ENCODE measurements at regions not wholly inside any gene's neighbourhood (a gene's known extent, or its start where the extent isn't known, plus 50 kb on each side); places are given as distances from the start of the nearest gene placed in this dataset.

DNA sequence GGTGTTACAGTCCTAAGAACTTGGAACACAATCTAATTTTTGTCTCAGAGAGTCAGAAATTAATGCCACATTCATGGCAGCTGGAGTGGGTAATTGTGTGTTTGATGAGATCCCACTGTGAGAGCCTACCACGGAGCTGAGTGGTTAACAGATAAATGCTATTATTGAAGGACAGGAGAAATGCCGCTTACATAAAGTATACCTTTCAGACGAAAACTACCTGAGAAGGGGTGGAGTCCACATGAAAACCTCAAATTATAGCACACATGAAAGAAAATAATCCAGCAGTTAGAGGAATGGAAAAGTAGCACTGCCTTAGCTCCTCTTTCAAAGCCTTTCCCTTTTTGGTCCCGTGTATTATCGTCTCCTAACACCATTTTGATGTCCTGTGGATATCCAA lies 133.0 kb downstream of the BACH1 start:
- Mint-ChIP-seq H3K4me1 (peaks cover 28% of the 10 kb centered on the region), H3K36me3 (no peaks in the 10 kb centered on the region), H3K9me3 (no peaks in the 10 kb centered on the region), H3K4me3 (no peak overlapping the region), H3K27ac (no peak overlapping the region), H3K27me3 (ENCODE audit: low read depth) (no peaks in the 10 kb centered on the region)
- TF ChIP-seq, protein P1, sequence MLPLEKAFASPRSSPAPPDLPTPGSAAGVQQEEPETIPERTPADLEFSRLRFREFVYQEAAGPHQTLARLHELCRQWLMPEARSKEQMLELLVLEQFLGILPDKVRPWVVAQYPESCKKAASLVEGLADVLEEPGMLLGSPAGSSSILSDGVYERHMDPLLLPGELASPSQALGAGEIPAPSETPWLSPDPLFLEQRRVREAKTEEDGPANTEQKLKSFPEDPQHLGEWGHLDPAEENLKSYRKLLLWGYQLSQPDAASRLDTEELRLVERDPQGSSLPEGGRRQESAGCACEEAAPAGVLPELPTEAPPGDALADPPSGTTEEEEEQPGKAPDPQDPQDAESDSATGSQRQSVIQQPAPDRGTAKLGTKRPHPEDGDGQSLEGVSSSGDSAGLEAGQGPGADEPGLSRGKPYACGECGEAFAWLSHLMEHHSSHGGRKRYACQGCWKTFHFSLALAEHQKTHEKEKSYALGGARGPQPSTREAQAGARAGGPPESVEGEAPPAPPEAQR (CRISPR knock-in tag; IDR thresholded peaks at IDR 0.05) = no peak
- TF ChIP-seq, protein P2, sequence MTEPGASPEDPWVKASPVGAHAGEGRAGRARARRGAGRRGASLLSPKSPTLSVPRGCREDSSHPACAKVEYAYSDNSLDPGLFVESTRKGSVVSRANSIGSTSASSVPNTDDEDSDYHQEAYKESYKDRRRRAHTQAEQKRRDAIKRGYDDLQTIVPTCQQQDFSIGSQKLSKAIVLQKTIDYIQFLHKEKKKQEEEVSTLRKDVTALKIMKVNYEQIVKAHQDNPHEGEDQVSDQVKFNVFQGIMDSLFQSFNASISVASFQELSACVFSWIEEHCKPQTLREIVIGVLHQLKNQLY (CRISPR knock-in tag; IDR thresholded peaks at IDR 0.05) = no peak
- no peak for TF ChIP-seq ZNF121 (CRISPR knock-in tag; IDR thresholded peaks at IDR 0.05)
- no peak for TF ChIP-seq SOX15 (CRISPR knock-in tag; IDR thresholded peaks at IDR 0.05)
- TF ChIP-seq, protein P3, sequence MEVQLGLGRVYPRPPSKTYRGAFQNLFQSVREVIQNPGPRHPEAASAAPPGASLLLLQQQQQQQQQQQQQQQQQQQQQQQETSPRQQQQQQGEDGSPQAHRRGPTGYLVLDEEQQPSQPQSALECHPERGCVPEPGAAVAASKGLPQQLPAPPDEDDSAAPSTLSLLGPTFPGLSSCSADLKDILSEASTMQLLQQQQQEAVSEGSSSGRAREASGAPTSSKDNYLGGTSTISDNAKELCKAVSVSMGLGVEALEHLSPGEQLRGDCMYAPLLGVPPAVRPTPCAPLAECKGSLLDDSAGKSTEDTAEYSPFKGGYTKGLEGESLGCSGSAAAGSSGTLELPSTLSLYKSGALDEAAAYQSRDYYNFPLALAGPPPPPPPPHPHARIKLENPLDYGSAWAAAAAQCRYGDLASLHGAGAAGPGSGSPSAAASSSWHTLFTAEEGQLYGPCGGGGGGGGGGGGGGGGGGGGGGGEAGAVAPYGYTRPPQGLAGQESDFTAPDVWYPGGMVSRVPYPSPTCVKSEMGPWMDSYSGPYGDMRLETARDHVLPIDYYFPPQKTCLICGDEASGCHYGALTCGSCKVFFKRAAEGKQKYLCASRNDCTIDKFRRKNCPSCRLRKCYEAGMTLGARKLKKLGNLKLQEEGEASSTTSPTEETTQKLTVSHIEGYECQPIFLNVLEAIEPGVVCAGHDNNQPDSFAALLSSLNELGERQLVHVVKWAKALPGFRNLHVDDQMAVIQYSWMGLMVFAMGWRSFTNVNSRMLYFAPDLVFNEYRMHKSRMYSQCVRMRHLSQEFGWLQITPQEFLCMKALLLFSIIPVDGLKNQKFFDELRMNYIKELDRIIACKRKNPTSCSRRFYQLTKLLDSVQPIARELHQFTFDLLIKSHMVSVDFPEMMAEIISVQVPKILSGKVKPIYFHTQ (CRISPR knock-in tag; IDR thresholded peaks at IDR 0.05) = no peak
- TF ChIP-seq ELF4 (CRISPR knock-in tag; IDR thresholded peaks at IDR 0.05; ENCODE audit: low read depth) = no peak
- no peak for TF ChIP-seq NR1H2 (CRISPR knock-in tag; IDR thresholded peaks at IDR 0.05)
- POLR2A ChIA-PET = no interaction called here
- CTCF ChIA-PET = interaction anchor here (0.8 kb wide), 1 partner anchor 68 kb away, joined by 4 read pairs; no protein-coding TSS in a partner anchor
- ATAC-seq (no peak), DNase-seq (ENCODE audit: low spot score) (no peak)

DNA sequence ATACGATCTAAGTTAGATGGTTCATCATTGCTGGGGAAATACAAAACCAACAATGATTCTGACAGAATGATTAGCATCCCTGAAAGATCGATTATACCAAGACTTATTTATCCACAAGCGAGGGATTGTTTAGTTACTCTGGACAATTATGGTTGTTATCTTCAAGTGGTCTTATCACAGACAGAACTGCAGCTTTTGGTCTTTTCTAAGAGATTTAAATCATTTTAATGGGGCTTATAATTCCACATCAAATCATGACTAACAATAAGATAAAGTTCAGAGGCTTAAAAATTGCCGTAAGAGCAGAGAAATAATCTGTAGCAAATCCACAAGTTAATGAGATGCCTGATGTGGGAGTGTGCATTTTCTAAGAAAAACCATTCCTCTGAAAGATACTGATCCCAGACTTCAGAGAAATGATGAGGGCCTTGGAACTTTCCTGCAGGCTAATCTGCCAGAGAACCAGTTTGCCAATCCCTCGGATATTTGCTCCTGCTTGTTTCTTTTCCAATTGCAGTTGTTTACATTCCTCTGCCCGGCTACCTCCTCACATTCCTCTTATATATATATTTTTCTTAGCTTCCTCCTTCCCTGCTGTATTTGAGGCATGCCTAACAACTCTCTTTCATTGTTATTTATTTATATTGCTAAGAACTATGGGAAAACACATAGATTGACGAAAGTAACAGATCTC lies 134.8 kb downstream of the BACH1 start:
- no peaks in the 10 kb centered on the region for H3K27me3 Mint-ChIP-seq (ENCODE audit: low read depth)
- H3K27ac Mint-ChIP-seq = no peak overlapping the region
- CTCF ChIA-PET = no interaction called here

DNA sequence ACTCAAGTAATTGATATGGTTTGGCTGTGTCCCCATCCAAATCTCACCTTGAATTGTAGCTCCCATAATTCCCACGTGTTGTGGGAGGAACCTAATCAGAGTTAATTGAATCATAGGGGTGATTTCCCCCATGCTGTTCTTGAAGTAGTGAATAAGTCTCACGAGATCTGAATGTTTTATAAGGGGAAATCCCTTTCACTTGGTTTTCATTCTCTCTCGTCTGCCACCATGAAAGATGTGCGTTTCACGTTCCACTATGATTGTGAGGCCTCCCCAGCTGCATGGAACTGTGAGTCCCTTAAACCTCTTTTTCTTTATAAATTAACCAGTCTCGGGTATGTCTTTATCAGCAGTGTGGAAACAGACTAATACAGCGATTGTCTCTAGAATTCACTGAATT lies 135.4 kb downstream of the BACH1 start:
- no peak overlapping the region for H3K27ac Mint-ChIP-seq
- H3K4me1 Mint-ChIP-seq = peaks cover 28% of the 10 kb centered on the region
- TF ChIP-seq, protein P4, sequence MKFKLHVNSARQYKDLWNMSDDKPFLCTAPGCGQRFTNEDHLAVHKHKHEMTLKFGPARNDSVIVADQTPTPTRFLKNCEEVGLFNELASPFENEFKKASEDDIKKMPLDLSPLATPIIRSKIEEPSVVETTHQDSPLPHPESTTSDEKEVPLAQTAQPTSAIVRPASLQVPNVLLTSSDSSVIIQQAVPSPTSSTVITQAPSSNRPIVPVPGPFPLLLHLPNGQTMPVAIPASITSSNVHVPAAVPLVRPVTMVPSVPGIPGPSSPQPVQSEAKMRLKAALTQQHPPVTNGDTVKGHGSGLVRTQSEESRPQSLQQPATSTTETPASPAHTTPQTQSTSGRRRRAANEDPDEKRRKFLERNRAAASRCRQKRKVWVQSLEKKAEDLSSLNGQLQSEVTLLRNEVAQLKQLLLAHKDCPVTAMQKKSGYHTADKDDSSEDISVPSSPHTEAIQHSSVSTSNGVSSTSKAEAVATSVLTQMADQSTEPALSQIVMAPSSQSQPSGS (CRISPR knock-in tag; IDR thresholded peaks at IDR 0.05; ENCODE audit: borderline replicate concordance, low read depth) = no peak
- TF ChIP-seq TEAD1 (CRISPR knock-in tag; IDR thresholded peaks at IDR 0.05) = no peak
- TF ChIP-seq, protein P5, sequence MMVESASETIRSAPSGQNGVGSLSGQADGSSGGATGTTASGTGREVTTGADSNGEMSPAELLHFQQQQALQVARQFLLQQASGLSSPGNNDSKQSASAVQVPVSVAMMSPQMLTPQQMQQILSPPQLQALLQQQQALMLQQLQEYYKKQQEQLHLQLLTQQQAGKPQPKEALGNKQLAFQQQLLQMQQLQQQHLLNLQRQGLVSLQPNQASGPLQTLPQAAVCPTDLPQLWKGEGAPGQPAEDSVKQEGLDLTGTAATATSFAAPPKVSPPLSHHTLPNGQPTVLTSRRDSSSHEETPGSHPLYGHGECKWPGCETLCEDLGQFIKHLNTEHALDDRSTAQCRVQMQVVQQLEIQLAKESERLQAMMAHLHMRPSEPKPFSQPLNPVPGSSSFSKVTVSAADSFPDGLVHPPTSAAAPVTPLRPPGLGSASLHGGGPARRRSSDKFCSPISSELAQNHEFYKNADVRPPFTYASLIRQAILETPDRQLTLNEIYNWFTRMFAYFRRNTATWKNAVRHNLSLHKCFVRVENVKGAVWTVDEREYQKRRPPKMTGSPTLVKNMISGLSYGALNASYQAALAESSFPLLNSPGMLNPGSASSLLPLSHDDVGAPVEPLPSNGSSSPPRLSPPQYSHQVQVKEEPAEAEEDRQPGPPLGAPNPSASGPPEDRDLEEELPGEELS (CRISPR knock-in tag; IDR thresholded peaks at IDR 0.05) = no peak
- no peak for TF ChIP-seq MXD4 (CRISPR knock-in tag; IDR thresholded peaks at IDR 0.05; ENCODE audit: borderline replicate concordance)
- TF ChIP-seq NFE2L1 (CRISPR knock-in tag; IDR thresholded peaks at IDR 0.05) = no peak
- TF ChIP-seq, protein P6, sequence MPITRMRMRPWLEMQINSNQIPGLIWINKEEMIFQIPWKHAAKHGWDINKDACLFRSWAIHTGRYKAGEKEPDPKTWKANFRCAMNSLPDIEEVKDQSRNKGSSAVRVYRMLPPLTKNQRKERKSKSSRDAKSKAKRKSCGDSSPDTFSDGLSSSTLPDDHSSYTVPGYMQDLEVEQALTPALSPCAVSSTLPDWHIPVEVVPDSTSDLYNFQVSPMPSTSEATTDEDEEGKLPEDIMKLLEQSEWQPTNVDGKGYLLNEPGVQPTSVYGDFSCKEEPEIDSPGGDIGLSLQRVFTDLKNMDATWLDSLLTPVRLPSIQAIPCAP (CRISPR knock-in tag; IDR thresholded peaks at IDR 0.05) = no peak
- no peak for TF ChIP-seq HMGA2 (CRISPR knock-in tag; IDR thresholded peaks at IDR 0.05)

More for the DNA sequence above, 134.8 kb downstream of the BACH1 start:
- H3K36me3 Mint-ChIP-seq = no peaks in the 10 kb centered on the region
- no peak for TF ChIP-seq ZNF317 (CRISPR knock-in tag; IDR thresholded peaks at IDR 0.05; ENCODE audit: borderline replicate concordance, low read depth)
- TF ChIP-seq NR1H2 (CRISPR knock-in tag; IDR thresholded peaks at IDR 0.05) = no peak
- TF ChIP-seq, protein P7, sequence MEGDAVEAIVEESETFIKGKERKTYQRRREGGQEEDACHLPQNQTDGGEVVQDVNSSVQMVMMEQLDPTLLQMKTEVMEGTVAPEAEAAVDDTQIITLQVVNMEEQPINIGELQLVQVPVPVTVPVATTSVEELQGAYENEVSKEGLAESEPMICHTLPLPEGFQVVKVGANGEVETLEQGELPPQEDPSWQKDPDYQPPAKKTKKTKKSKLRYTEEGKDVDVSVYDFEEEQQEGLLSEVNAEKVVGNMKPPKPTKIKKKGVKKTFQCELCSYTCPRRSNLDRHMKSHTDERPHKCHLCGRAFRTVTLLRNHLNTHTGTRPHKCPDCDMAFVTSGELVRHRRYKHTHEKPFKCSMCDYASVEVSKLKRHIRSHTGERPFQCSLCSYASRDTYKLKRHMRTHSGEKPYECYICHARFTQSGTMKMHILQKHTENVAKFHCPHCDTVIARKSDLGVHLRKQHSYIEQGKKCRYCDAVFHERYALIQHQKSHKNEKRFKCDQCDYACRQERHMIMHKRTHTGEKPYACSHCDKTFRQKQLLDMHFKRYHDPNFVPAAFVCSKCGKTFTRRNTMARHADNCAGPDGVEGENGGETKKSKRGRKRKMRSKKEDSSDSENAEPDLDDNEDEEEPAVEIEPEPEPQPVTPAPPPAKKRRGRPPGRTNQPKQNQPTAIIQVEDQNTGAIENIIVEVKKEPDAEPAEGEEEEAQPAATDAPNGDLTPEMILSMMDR (IDR thresholded peaks at IDR 0.05) = no peak
- TF ChIP-seq, protein P4 (CRISPR knock-in tag; IDR thresholded peaks at IDR 0.05; ENCODE audit: borderline replicate concordance, low read depth) = no peak
- no peak for TF ChIP-seq ZNF232 (CRISPR knock-in tag; IDR thresholded peaks at IDR 0.05)
- TF ChIP-seq NFYB (CRISPR knock-in tag; conservative IDR thresholded peaks at IDR 0.05; ENCODE audit: low read depth) = no peak
- H3K4me3 Mint-ChIP-seq = no peak overlapping the region
- ATAC-seq = no peak
- POLR2A ChIA-PET = no interaction called here
- H3K9me3 Mint-ChIP-seq = no peaks in the 10 kb centered on the region
- peaks cover 28% of the 10 kb centered on the region for H3K4me1 Mint-ChIP-seq
- DNase-seq (ENCODE audit: low spot score) = no peak

More for the DNA sequence above, 135.4 kb downstream of the BACH1 start:
- no peaks in the 10 kb centered on the region for H3K27me3 Mint-ChIP-seq (ENCODE audit: low read depth)
- no peak overlapping the region for H3K4me3 Mint-ChIP-seq
- no peaks in the 10 kb centered on the region for H3K9me3 Mint-ChIP-seq
- DNase-seq (ENCODE audit: low spot score) = no peak
- no peak for ATAC-seq
- ChIA-PET CTCF (interaction anchor here (0.6 kb wide), 1 partner anchor 58 kb away, joined by 3 read pairs; no protein-coding TSS in a partner anchor), POLR2A (no interaction called here)
- H3K36me3 Mint-ChIP-seq = no peaks in the 10 kb centered on the region

All from WTC11 (cell line).